ENCODE measurements at regions not wholly inside any gene's neighbourhood (a gene's known extent, or its start where the extent isn't known, plus 50 kb on each side); places are given as distances from the start of the nearest gene placed in this dataset.

- DNase-seq (ENCODE audit: low read depth), result peak; percentile 42
- no peak for TF ChIP-seq CTCF (conservative IDR thresholded peaks at IDR 0.05; ENCODE audit: control insufficient read depth, insufficient read depth, low read depth, low read length)
- H3K4me3 ChIP-seq (ENCODE audit: control insufficient read depth, low read depth, low read length), result peak overlapping the region; percentile 58
These were observed 94.0 kb downstream of the CD83 start for GRCh38 chr6:14211562-14211942.

- TF ChIP-seq CTCF (conservative IDR thresholded peaks at IDR 0.05; ENCODE audit: control insufficient read depth, insufficient read depth, low read depth, low read length), result no peak
- H3K4me3 ChIP-seq (ENCODE audit: control insufficient read depth, low read depth, low read length), result no peak overlapping the region
- no peak for DNase-seq (ENCODE audit: low read depth)
These were observed 94.4 kb downstream of the CD83 start for GRCh38 chr6:14212020-14212419.

GRCh38 chr6:14212632-14213031 is 95.1 kb downstream of the CD83 start:
- DNase-seq (ENCODE audit: low read depth), result no peak
- no peak overlapping the region for H3K4me3 ChIP-seq (ENCODE audit: control insufficient read depth, low read depth, low read length)
- no peak for TF ChIP-seq CTCF (conservative IDR thresholded peaks at IDR 0.05; ENCODE audit: control insufficient read depth, insufficient read depth, low read depth, low read length)

- H3K4me3 ChIP-seq (ENCODE audit: control insufficient read depth, low read depth, low read length), result no peak overlapping the region
- peak; percentile 68 for DNase-seq (ENCODE audit: low read depth)
- TF ChIP-seq CTCF (conservative IDR thresholded peaks at IDR 0.05; ENCODE audit: control insufficient read depth, insufficient read depth, low read depth, low read length), result no peak
These were observed 99.5 kb downstream of the CD83 start for GRCh38 chr6:14216946-14217684.

GRCh38 chr6:14217728-14218518 is 100.4 kb downstream of the CD83 start:
- no peak overlapping the region for H3K4me3 ChIP-seq (ENCODE audit: control insufficient read depth, low read depth, low read length)
- no peak for TF ChIP-seq CTCF (conservative IDR thresholded peaks at IDR 0.05; ENCODE audit: control insufficient read depth, insufficient read depth, low read depth, low read length)
- no peak for DNase-seq (ENCODE audit: low read depth)

GRCh38 chr6:14218519-14218800 is 100.9 kb downstream of the CD83 start:
- no peak for DNase-seq (ENCODE audit: low read depth)
- TF ChIP-seq CTCF (conservative IDR thresholded peaks at IDR 0.05; ENCODE audit: control insufficient read depth, insufficient read depth, low read depth, low read length), result no peak
- H3K4me3 ChIP-seq (ENCODE audit: control insufficient read depth, low read depth, low read length), result no peak overlapping the region

Data from fibroblast of mammary gland (primary cell).